ENCODE measurements at regions not wholly inside any gene's neighbourhood (a gene's known extent, or its start where the extent isn't known, plus 50 kb on each side); places are given as distances from the start of the nearest gene placed in this dataset.

- no peak for TF ChIP-seq EZH2phosphoT487 (IDR thresholded peaks at IDR 0.05; ENCODE audit: low read depth)
- TF ChIP-seq, protein P1, sequence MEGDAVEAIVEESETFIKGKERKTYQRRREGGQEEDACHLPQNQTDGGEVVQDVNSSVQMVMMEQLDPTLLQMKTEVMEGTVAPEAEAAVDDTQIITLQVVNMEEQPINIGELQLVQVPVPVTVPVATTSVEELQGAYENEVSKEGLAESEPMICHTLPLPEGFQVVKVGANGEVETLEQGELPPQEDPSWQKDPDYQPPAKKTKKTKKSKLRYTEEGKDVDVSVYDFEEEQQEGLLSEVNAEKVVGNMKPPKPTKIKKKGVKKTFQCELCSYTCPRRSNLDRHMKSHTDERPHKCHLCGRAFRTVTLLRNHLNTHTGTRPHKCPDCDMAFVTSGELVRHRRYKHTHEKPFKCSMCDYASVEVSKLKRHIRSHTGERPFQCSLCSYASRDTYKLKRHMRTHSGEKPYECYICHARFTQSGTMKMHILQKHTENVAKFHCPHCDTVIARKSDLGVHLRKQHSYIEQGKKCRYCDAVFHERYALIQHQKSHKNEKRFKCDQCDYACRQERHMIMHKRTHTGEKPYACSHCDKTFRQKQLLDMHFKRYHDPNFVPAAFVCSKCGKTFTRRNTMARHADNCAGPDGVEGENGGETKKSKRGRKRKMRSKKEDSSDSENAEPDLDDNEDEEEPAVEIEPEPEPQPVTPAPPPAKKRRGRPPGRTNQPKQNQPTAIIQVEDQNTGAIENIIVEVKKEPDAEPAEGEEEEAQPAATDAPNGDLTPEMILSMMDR (IDR thresholded peaks at IDR 0.05; ENCODE audit: low read depth, low read length): no peak
Measured at GRCh38 chr7:96417784-96418183, 95.9 kb upstream of the SLC25A13 start.
